A673 (cell line): ENCODE measurements at regions not wholly inside any gene's neighbourhood (a gene's known extent, or its start where the extent isn't known, plus 50 kb on each side); places are given as distances from the start of the nearest gene placed in this dataset.

Source experiments
- BruUV-seq: library from RNA; stranded (reverse); fragments of 400-500 nt; replicated peaks from 2 replicates; lab custom pipeline; 2021; lab: Mats Ljungman, UMichigan
- CTCF ChIA-PET: fragments of 300-600 bp; sonication (Branson Sonifier 250); formaldehyde crosslinking; loops from one replicate; lab custom pipeline; 2022; ENCODE audit warnings: antibody characterized with exemption; lab: Charles Lee
- POLR2A ChIA-PET: fragments of 300-600 bp; sonication (Branson Sonifier 250); formaldehyde crosslinking; loops from one replicate; lab custom pipeline; 2022; ENCODE audit warnings: antibody characterized with exemption; ENCODE audit not compliant: low non-redundant PET; lab: Charles Lee
- DNase-seq: peaks from one replicate; pipeline ENCODE4 v3.0.0-alpha.2; 2015; ENCODE audit warnings: low spot score
- H3K27ac ChIP-seq: fragments of 200-600 bp; sonication (generic); 2 replicates; pipeline ENCODE4 v1.5.1; 2016; ENCODE audit warnings: mixed run types, low read depth, mild to moderate bottlenecking, mixed read lengths, antibody characterized with exemption, low read length; ENCODE audit not compliant: poor library complexity, severe bottlenecking
- H3K27me3 ChIP-seq: fragments of 200-600 bp; sonication (generic); replicated peaks from 2 replicates; pipeline ENCODE4 v1.6.1; 2017; ENCODE audit warnings: mixed run types, low read depth, mild to moderate bottlenecking, mixed read lengths, antibody characterized with exemption, low read length; ENCODE audit not compliant: insufficient read depth, poor library complexity
- H3K36me3 ChIP-seq: fragments of 200-600 bp; sonication (generic); 2 replicates; pipeline ENCODE4 v1.6.1; 2016; ENCODE audit warnings: mixed run types, mild to moderate bottlenecking, mixed read lengths, antibody characterized with exemption, low read length; ENCODE audit not compliant: insufficient read depth, poor library complexity, severe bottlenecking
- H3K4me1 ChIP-seq: fragments of 200-600 bp; sonication (generic); 2 replicates; pipeline ENCODE4 v1.6.1; 2017; ENCODE audit warnings: mixed run types, mild to moderate bottlenecking, mixed read lengths, antibody characterized with exemption, low read length; ENCODE audit not compliant: insufficient read depth, poor library complexity, severe bottlenecking
- H3K4me3 ChIP-seq: fragments of 200-600 bp; sonication (generic); 2 replicates; pipeline ENCODE4 v1.5.1; 2016; ENCODE audit warnings: low read depth, mixed run types, mild to moderate bottlenecking, mixed read lengths, low read length; ENCODE audit not compliant: poor library complexity, severe bottlenecking
- H3K9me3 ChIP-seq: fragments of 200-600 bp; sonication (generic); 2 replicates; pipeline ENCODE4 v1.6.1; 2016; ENCODE audit warnings: mixed run types, low read depth, mild to moderate bottlenecking, mixed read lengths, antibody characterized with exemption, low read length; ENCODE audit not compliant: poor library complexity, severe bottlenecking
- CTCF ChIP-seq: fragments of 300-800, 200-600 bp; sonication (generic); conservative IDR thresholded peaks from 2 replicates; pipeline ENCODE4 v1.5.1; 2017; ENCODE audit warnings: low read depth, mild to moderate bottlenecking, antibody characterized with exemption, low read length, moderate library complexity, mixed read lengths
- EZH2 ChIP-seq: fragments of 200-600 bp; sonication (generic); IDR thresholded peaks from 2 replicates; pipeline ENCODE4 v1.6.1; 2017; ENCODE audit warnings: borderline replicate concordance, low read depth, mild to moderate bottlenecking, mixed read lengths, antibody characterized with exemption, low read length; ENCODE audit not compliant: poor library complexity, severe bottlenecking
- intact Hi-C: fragments of 100-400 bp; cut with micrococcal nuclease; formaldehyde crosslinking; loops from one replicate; pipeline ENCODE4 v1.10.0; 2022; ENCODE audit not compliant: unreplicated experiment

- BruUV-seq, result no TSS peak
- Histone ChIP-seq H3K36me3 (no peaks in the 10 kb centered on the region), H3K27ac (no peak overlapping the region), H3K4me3 (no peak overlapping the region), H3K27me3 (no peaks in the 10 kb centered on the region), H3K9me3 (no peaks in the 10 kb centered on the region), H3K4me1 (no peaks in the 10 kb centered on the region)
- TF ChIP-seq CTCF (no peak), EZH2 (no peak)
- ChIA-PET CTCF (no interaction called here), POLR2A (no interaction called here)
- intact Hi-C loops, result no loop called here
- DNase-seq, result peak; percentile 25
Observed at GRCh38 chr18:67916097-67916496, 399.6 kb upstream of the DSEL start.

GRCh38 chr18:67913040-67913439, 396.5 kb upstream of the DSEL start:
- CTCF ChIA-PET, result no interaction called here
- POLR2A ChIA-PET, result no interaction called here
- Histone ChIP-seq H3K4me1 (no peaks in the 10 kb centered on the region), H3K27ac (no peak overlapping the region), H3K9me3 (no peaks in the 10 kb centered on the region), H3K36me3 (no peaks in the 10 kb centered on the region), H3K27me3 (no peaks in the 10 kb centered on the region), H3K4me3 (no peak overlapping the region)
- intact Hi-C loops, result no loop called here
- DNase-seq, result no peak
- no TSS peak for BruUV-seq
- TF ChIP-seq EZH2, result no peak
- TF ChIP-seq CTCF, result no peak

- ChIA-PET POLR2A (no interaction called here), CTCF (no interaction called here)
- no peaks in the 10 kb centered on the region for H3K36me3 ChIP-seq
- DNase-seq, result no peak
- no peaks in the 10 kb centered on the region for H3K4me1 ChIP-seq
- TF ChIP-seq EZH2, result no peak
- TF ChIP-seq CTCF, result no peak
- H3K4me3 ChIP-seq, result no peak overlapping the region
- BruUV-seq, result no TSS peak
- peaks cover 8% of the 10 kb centered on the region for H3K9me3 ChIP-seq
- H3K27me3 ChIP-seq, result no peaks in the 10 kb centered on the region
- intact Hi-C loops, result no loop called here
- no peak overlapping the region for H3K27ac ChIP-seq
Observed at GRCh38 chr18:67901573-67901972, 385.1 kb upstream of the DSEL start.
